Kasumi-1 (cell line): ENCODE measurements at regions not wholly inside any gene's neighbourhood (a gene's known extent, or its start where the extent isn't known, plus 50 kb on each side); places are given as distances from the start of the nearest gene placed in this dataset.

ENCODE experiments used
- DNase-seq, 2 experiments: peaks; one replicate each; lab custom pipeline; 2025; lab: John Stamatoyannopoulos, UW

DNA sequence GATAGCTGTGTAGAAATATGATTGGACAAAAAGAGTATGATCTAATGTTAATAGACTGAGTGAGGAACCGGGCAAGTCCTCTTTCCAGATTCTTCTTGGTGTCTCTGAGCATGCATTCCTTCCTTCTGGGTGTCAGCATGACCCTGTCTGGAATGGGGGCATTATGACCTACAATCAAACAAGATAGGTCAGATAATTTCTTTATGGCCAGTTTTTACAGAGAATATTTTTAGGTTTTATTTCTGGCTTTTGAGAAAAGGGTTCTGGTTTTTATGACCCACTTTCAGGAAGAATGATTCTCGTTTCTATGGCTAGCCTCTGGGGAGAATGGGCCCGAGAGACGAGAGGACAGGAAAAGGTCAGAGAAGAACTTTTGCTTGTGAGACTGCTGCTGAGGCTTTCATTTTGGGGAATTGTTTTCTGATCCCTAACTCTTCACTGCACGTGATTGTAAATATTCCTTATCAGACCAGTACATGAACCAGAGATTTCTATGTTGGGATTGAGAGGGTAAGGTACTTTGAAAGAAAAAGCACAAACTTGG lies 383.8 kb downstream of the AASDHPPT start:
- DNase-seq, result no peak

DNA sequence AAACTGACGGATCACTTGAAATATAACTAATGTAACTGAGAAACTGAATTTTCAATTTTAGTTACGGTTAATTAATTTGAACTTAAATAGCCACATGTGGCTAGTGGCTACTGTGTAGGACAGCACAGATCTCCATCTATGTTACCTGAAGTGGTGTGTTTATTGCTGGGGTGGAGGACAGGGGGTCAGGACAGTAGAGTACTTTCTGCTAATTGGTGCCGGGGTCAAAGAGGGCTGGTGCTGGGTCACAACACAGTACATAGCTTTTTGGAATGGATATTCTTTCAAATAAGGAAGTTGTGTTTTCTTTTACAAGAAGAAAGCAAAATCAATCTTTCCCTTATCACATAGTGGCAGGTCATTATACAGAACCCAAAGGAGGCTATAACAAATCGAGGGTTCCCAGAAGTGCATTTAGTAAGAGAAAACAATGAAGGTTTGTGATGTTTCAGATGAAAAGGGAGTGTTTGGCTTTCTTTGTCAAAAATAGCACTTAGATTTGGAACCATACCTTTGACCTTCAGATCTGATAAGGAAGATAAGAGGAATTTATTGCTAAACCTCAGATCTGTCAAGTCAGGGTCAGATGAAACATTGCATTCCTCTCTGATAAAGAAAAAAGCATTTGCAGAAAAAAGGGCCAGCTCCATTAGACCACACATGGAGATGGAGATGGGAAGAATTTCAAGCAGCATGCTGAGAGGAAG lies 384.5 kb downstream of the AASDHPPT start:
- no peak for DNase-seq

DNA sequence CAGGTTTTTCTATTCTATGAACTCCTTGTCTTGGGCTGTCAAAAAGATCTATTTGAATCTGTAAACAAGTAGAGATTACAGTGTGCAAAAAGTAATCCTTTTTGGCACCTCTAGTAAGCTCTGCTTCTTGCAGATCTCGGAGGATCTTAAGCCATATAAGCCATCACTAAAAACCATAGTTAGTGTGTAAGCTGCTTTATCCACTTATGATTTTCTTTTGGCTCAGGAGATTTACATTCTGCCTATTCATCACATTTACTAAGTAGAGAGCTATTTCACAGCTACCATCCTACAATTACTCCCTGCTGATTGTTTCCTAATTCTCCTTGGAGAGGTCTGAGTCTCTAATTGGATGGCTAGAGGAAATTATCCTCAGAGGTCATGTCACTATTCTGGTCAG lies 385.7 kb downstream of the AASDHPPT start:
- DNase-seq, result no peak

DNA sequence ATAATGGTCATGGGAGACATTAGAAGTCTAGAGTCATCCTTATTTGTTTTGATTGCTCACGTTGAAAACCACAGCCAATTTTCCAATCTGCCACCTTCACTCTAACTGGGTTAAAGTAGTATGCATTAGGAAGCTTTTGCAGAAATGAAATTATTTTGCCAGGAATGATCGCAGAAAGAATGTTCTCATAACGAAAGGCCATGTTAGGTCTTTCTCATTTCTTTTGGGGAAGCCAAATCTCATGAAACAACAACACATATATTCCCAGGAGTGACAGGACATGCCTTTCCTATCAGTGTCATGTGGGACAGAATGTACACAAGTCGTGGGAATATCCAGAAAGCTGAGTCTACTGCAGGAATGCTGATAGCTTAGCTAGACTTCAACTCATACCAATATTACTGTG lies 386.3 kb downstream of the AASDHPPT start:
- DNase-seq, result no peak

DNA sequence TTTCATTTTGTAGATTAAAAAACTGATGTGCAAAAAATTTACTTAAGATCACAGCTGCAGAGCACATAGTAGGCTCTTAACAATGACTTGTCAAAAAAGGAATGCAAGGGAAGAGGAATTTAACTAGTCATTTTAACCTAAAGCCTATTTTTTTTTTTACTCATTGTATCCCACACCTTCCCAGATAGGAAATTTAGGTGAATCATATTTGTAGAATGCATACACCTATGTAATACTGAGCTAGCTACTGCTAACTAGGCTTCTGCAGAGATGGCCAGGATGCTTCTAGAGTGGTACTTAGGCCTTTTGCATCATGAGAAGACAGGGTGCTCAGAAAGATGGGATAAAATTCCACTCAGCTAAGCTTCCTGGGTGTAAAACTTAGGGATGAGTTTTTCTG lies 387.3 kb downstream of the AASDHPPT start:
- DNase-seq, result no peak

DNA sequence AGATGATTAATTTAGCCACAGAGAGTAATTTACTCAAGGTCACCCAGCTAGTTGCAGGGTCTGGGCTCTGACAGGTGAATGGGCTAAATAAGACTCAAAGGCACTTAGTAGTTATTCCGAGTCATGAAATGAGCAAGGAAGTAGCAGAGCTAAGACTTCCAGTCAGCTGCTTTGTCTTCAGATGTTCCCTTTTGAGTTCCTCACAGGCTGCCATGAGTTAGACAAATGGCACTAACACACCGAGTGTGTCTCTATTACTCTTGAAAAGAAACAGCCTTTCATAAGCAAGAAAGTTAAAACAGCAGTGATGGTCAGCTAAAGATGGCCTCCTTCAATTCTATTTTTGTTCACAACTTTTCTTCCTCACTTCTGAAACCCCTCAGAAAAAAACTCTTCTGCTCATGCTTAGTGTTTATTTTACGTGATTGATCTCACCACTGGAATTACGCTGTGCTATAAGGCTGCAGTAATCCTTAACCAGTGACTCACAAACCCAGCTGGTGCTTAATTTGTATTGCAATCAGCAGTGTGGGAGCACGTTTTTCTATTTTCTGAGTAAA lies 389.1 kb downstream of the AASDHPPT start:
- no peak for DNase-seq

DNA sequence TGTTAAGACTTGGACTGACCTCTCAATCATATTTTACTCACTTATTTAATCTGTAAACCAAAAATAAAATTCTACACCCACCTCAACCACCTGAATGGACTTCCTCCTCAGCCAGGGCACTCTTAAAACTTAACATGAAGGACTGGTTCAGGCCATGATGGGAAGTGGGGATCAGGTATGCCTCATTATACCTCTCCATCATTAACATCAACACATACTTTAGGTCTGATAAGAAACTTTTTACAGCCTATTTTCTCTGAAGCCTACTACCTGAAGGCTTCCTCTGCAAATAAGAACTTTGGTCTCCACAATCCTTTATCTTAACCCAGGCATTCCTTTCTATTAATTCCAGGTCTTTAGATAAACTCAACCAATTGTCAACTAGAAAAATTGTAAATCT lies 390.0 kb downstream of the AASDHPPT start:
- DNase-seq, result no peak

DNA sequence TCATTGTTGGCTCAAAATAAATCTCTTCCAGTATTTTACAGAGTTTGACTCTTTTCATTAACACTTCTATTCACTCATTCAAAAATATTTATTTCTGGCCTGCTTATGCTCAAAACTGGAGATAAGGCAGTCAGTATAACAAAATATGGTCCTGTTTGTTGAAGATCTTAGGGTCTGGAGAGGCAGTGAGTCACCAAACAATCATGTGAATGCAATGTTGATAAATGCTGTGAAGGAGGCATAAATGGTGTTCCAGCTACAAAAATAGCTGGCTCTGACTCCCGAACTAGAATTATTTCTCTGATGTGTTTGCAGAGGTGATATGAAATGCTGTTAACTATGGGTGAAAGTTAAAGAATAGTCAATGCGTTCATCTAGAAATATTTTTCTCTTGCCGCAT lies 390.6 kb downstream of the AASDHPPT start:
- no peak for DNase-seq

DNA sequence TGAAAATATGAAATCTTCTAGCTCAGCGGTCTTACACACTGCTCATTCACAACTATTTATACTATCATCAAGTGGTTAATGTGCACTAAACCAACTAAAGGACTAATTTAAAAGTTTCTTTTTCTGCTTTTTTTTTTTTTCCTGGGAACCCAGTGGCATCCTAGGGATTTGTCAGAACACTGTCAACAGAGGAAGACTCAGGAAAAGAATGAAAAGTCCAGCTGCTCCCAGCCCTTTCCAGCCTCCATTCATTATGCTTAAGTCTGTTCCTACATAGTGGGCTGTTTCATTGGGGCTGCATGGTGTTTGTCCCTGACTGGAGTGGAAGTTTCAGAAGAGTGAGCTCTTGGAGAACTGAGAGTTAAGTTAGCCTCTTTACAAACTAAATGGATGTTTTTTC lies 391.1 kb downstream of the AASDHPPT start:
- no peak for DNase-seq

DNA sequence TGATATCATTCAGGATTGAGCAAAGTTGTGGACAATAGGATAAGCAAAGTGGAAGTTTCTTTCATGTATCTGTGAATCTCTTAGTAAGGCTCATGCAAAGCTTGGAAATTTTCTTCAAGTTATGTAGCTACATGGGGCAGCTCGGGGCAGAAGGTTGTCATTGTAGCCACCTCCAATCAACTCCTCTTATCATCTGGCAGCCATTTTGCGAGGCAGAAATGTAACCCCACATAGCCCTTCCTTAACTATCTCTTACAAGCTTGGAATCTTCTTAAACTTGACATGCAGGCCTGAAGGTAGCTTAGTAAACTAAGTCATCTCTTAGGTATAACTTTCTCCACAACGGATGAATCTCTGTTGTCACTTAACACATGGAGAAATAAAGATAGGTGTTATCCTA lies 392.8 kb downstream of the AASDHPPT start:
- no peak for DNase-seq

DNA sequence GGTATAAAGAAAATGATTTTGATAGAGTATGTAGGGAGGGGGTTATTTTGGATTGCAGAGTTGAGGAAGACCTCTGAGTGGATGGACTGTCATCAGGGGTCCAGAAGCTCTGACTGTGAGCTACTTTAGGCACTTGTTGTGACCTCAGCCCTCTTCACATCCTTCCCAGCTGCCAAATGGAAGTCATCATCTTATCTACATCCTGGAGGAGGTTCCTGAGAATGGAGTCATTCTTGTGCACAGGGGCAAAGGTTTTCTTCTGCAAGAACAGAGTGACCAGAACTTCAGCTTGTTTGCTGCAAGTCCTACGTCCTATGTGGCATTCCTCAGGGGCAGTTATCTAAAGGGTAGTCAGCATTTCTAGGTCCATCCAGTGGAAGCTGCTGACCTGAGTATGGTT lies 393.8 kb downstream of the AASDHPPT start:
- no peak for DNase-seq

DNA sequence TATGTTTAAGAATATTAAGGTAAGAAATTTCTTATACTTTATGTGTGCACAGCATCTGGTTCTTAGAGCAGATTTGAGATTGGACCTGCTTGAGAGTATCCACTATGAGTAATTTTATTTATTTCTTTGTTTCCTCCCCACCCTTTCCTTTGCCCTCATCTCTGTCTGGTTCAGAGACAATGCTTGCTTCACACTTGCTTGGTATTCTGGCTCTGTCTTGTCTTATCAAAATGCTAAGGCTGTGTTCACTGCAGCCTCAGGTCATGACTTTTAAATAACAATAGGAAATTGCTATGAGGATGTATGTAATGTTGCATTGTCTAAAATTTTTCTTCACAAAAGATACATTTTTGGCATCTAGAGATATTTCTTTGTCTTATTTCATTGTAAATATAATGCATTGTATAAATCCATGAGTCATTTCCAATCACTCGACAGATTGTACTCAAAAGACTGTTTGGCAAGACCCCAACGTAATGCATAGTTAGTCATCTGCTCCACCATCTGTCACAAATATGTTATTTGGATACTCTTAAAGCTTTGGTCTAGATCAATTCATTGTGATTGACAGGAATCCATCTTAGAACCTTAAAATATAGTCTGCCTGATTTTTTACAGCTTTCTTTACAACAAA lies 395.7 kb downstream of the AASDHPPT start:
- no peak for DNase-seq

DNA sequence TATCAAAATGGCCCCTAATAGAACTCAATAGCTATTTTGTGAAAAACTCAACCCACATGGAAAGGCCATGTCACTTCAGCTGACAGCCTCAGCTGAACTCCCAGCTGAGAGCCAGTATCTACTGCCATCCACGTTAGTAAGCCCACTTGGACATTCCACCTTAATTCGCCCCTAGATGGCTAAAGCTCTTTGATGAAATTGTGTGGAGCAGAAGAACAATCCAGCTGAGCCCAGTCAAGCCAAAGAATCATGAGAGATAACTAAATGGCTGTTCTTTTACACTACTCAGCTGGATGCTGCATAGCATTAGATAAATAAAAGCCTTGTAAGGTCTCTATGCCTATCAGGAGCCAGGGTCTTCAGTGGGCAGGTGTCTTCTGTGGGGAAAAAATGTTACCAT lies 396.8 kb downstream of the AASDHPPT start:
- no peak for DNase-seq

DNA sequence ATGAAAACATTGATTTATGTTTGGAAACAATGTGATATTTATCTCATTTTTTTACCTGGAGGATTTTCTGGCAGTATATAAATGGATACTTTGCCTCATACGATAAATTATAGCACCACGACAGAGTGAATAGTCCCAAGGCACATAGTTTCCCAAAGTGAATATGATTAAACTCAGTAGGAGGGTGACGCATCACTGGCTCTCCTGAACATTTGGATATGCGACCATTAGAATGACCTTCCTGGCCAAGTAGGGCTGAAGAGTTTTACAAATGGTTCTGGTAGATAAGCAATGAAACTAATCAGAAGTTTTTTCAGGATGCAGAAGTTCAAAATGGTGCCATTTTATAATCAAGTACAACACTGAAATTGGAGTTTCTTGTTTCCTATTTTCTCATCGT lies 397.7 kb downstream of the AASDHPPT start:
- no peak for DNase-seq

DNA sequence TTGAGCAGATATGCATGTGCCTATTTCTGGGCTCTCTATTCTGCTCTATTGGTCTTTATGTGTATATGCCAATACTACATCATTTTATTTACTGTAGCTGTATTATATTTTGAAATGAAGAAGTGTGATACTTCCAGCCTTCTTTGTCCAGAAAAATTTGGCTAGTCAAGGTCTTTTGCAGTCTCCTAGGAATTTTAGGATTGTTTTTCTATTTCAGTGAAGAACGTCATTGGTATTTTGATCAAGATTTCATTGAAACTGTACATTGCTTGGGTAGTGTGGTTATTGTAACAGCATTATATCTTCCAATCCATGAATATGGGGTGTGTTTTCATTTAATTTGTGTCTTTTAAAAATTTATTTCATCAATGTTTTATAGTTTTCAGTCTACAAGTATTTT lies 400.3 kb downstream of the AASDHPPT start:
- DNase-seq, result no peak

DNA sequence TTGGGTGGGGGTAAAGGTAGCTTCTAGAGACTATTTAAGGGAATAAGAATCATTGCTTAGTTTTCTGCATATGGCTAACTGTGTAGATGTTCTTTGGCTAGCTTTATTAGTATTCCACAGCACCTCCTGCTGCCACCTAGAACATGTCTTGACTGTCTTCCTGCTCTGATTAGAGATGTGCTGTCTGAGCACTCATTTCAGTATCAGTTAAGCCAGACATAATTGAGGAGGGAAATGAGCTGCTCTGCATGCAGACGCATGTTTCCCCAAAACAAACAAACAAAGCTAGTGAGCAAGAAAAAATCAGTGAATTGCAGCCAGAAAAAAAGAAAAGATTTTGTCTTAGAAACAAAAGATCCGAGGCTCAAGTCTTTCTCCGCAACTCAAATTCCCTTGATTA lies 402.2 kb downstream of the AASDHPPT start:
- no peak for DNase-seq

DNA sequence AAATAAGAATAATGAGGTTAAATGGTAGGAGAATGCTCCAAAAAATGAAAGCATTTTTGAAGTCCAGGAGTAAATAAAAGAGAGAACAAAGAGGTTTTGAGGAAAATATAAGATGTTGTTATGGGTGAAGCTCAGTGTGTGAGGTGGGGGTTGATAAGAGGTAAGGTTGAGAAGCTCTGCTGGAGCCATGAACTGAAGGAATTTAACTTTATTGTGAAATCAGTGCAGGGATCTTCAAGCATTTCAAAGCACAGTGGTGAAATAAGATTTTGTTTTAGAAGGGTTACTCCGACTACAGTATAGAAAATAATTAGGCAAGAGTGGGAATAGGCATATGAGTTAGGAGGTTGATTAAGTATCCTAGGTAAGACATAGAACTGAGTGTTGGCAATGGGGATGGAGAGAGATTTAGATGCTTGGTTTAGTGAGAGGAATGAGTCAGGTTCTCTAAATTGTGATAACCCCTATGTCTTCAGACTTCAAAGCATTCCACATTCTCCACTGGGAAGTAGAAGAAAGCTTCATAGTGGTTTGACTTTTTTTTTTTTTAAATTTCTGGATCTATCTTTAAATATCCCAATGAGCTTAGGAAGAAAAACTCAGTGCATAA lies 403.2 kb downstream of the AASDHPPT start:
- DNase-seq, result no peak

DNA sequence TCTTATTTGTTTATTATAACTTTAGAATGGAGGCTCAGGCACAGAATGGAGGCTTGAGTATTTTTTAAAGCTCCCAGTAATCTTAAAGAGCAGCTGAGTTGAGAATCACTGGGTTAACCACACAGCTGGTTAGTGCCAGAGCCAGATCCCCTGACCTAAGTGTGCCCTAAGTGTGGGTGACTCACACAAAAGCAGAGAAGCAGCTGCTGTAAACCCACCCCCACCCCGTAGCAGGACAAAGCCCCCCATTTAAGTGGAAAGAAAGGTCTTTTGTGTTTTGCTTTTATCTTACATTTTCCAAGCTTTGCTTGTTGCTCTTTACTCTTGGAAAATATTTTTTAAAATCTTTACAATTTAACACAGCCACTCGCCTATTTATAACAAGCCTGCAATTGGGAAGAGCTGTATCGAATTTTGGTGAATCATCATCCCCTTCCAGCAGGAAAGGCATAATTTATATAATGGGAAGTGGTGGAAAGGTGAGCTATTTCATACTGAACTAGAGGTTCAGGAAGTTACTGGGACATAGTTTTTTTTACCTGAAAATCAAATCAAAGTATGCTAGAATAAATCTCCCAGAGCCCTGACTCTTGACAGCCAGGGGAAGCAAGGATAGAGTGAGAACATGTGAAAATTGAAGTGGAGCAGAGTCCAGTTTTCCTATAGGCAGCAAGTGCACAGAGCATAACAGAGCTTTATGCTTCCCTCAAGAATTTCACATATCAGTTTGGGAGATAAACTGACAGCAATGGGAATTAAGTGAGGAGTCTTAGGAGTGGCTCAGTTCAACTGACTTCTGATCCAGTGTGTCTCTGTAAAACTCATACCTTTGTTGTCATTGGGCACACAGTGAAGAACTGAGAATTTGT lies 405.7 kb downstream of the AASDHPPT start:
- DNase-seq, result no peak

DNA sequence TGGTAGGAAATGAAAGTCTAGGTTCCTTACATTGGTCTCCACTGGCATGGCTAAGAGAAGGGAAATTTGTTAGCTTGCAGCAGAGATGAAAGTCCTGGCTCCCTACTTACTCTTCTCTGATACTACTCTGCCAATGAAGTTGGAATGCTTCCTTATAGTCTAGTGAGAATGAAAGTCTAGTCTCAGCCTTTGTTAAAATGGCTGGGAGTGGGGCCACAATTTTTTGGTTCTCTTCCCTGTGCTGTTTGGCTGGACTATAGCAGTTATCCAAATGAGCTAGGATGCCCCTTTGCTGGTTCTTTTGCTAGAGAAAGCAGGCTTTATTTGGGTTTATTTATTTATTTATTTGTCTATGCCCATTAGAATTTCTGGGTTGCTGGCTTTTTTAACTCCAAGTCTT lies 414.3 kb downstream of the AASDHPPT start:
- no peak for DNase-seq

DNA sequence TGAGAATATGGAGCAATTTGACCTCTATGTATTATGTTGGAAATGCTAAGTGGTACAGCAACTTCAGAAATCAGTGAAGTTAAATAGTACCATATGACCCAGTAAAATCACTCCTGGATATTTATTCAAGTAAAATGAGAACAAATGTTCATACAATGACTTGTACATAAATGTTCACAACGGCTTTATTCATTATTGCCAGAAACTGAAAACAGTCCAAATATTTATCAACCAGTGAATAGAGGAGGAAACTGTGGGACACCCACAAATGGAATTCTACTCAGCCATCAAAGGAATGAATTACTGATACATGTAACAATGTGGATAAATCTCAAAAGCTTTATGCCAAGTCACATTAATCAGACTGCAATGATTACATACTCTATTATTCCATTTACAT lies 416.3 kb downstream of the AASDHPPT start:
- DNase-seq, result no peak

DNA sequence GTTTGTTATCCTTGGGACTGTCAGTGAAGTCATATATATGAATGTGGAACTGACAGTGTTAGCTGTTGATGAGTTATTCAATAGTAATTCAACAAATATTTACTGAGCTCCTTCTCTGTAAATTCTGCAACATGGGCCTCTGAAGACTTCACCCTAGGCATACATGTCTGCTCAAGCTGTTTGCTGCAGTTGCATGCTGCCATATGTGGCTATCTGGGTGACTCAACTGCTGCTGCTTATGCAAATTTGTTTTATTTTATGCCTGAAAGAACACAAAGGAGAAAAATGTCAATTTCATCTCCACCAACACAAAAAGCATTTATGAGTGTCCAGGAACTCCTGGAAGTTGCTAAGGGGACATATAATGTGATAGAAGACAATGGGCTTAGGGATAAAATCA lies 417.6 kb downstream of the AASDHPPT start:
- no peak for DNase-seq

DNA sequence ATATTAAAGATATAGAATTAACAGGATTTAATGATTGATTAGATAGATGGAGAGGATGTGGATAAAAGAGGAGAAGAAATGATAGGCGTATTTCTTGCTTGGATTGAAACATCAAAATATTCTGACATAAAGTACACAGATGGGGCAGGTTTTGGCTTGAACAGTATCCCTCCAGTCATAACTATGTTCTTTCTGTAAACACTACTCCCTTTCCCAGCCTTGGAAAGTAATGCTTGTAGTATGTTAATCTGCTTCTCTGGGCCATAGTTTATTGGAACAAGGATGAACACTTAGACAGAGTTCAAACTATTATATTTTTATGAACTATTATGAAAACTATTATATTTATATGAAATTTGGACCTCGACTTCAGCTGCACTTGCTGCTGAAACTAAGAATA lies 419.2 kb downstream of the AASDHPPT start:
- no peak for DNase-seq
